Right lung (tissue), 2 donors: ENCODE measurements at regions not wholly inside any gene's neighbourhood (a gene's known extent, or its start where the extent isn't known, plus 50 kb on each side); places are given as distances from the start of the nearest gene placed in this dataset.
"Not testable (repeated sequence)": the region's sequence is repeated elsewhere in the genome, so short reads cannot be mapped to it uniquely, and the experiment has no call there.

Experiments
- DNase-seq, 2 donors: peaks; one replicate each; pipeline ENCODE4 v3.0.0-alpha.2; 2013

DNA sequence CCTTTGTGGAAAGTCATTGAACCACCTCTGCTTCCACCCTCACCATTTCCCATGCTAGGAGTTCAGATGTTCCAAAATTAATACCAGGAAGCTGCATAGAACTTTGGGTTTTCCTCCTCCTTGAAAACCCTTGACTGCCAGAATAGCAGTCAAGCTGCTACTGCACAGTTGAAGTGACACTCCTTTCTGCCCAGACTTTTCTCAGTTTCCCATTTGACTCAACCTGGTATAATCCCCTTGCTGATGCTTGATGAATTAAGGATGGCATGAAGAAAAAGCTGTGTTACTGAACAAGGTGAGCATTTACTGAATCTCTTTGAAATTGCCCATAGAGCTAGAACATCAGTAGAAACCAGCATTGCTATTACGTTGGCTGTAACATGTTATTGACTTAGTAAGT, 286.0 kb downstream of the EDEM1 start:
- no peak for DNase-seq

DNA sequence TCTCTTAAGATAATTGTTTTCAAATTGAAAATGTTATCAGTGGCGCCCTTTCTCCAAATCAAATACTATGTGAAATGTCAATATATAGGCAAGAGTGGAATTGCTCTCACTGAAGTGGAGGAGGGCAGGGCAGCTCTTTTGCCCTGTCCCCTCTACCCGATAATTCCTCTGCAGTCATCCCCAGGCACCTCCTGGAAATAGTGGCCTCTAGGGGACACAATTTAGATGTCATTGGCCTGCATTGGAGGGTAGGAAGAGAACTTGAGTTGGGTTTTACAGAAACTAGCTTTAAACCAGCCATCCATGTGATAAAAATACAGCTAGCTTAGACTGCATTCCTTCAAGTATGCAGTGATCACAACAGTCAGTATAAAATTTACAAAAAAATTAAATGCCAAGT, 288.9 kb downstream of the EDEM1 start:
- DNase-seq = no peak

DNA sequence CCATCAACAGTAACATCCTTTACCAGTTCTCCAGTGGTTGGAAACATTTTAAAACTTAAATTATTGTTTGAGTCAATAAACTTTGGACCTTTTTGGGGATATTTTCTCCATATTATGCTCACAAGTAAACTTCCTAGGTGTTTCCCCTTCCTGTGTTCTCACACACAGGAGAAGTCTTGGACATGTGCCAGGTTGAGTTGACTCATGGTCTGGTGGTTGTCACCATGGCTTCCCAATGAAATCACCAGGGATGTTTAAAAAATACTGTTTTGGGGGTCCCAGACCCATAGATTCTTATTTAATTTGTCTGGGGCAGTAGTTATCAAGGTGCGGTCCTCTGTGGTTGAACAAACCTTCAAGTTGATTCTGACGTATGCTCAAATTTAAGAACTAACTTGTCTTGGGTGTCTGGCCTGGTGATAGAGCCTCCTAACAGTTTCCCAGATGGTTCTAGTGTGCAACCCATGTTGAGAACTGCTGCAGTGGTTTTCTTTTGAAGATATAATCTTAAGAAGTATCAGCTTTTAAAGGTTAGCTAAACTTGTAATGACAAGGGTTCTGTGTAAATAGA, 291.8 kb downstream of the EDEM1 start:
- no peak for DNase-seq

DNA sequence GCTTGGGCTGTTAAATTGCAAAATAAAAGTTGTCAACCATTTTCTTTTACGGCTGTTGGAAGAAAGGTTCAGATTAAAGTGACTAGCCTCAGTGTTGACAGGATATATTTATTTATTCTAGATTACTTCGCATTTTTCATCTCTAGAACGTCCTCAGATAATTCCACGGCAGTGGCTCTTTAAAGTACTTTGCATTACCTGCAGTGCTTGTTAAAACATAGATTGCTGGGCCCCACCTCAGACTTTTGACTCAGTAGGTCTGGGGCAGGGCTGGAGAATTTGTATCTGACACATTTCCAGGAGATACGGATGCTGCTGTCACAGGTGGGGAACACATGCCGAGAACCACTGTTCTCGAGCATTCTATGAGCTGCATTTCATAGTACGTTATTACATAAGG, 292.7 kb downstream of the EDEM1 start:
- DNase-seq = no peak

DNA sequence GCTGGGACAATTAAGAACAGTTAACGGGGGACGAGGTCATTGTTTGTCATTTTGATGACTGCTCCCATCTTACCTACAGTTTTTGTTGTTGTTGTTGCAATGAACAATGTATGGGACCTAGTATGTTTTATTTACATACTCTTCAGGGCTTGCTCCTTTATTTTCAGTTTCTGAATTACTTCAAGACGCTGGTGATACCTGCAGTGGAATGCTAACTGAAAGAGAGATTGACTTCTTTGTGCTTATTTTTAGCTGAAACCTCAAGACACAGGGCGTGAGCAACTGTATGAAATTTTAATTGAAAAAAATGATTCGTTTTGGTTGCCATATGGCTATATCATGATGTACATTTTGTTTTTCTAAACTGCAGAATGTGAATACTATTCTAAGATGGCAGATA, 297.9 kb downstream of the EDEM1 start:
- DNase-seq = no peak

DNA sequence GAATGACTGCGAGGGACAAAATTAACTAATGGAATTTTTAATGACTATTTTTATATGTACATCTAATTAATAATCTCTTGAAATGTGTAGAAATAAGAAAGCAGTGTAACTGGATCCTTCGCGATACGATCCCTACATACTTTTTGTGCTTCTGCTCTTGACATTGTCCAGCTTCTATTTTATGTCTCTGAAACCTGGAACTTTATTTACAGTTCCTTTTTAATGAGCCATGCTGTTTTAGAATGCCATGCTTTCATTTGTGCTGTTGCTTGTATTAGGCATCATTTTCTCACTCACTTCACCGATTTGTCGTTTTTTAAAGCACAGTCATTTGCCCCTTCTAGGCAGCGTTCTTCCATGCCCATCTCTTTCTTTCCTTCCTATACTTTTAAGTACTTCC, 301.3 kb downstream of the EDEM1 start:
- no peak for DNase-seq

DNA sequence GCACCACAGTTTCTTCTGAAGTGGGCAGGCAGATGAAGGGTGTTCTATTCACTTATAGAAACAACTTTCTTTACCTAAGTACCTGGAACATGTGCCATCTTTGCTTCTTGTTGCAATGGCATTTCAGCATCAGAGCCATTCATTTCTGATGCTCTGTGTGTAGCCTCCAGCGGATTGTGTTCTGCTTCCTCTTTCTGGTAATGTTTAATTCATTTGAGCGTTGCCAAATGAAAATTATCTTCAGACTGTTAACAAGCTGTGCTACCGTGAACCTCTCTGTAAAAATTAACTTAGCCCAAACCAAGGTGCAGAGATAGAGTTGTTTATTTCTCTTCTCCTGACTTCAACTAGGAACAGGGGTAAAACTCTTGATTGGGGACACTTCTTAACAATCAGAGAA, 302.0 kb downstream of the EDEM1 start:
- DNase-seq = no peak

DNA sequence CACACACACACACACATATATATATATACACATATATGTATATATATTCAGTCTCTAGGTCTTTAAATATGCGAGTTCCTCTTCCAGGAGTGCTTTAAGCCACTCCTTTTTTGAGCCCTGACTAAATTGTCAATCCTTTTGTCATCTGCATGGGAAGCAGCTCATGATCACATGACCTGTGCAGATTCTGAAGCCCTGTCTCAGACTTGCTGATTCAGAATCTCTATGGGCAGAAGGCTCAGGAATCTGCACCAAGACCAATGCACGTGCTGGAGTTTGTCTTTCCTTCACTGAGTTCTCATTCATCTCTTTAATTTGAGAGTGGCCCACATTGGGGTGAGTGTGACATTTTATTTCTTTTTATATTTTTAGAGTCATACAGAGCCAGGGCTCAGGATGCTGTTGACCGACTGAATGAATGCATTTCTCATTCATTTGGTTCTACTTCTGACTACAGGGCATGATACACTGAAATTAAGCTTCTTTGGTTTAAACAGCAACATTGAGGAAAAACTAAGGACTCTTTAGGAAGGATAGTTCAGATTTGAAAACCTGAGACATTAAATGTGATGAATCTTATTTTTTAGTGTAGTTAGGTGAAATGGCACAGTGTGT, 307.5 kb downstream of the EDEM1 start:
- no peak for DNase-seq

DNA sequence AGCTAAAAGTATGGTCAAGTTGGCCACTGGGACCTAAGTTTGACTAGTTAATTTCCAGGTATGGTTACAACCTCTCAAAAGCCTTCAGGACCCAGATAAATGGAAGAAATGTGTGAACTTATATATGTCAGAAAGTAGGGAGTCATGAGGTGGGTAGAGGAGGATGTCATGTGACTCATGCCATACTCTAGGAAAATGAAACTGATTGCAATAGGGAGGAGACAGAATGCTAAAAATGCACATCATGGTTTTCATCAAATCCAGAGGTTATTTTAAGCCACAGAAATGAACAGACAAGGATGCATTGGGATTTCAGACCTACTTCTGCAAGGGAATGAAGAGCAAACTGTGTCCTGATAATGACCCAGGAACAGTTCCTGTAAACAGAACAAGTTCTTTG, 310.0 kb downstream of the EDEM1 start:
- DNase-seq = no peak

DNA sequence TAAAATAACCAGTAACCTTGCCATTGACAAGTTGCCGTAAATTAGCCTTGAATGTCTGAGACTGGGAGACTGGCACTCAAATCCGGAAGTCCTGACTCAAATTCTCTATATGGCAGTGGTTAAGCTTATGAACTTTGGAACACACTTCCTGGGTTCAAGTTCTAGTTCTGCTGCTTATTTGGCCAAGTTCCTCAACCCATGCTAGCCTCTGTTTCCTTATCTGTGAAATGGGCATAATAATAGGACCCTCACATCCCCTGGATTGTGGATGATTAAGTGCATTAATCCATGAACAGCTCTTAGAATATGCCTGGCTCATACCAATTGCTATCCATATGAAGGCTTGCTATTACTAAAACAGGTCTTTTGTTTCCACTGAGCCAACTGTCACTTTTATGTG, 311.5 kb downstream of the EDEM1 start:
- no peak for DNase-seq

DNA sequence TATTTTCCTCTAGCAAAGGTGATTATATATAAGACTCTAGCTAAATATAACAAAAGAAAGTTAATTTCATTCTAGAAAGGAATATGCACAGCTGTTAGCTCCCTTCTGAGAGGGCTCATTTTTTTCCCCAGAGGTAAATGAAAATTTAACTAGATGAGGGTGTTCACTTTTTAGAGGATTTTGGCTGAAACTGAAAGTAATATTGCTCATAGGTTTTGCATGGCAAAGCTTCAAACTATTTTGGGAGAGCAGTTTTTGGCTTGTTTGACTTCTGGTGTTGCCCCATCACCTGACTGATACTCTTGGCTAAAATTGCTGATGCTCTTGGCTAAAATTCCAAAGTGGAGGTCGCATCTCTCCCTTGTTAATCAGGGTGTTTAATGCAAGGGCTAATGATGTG, 311.9 kb downstream of the EDEM1 start:
- DNase-seq = no peak

DNA sequence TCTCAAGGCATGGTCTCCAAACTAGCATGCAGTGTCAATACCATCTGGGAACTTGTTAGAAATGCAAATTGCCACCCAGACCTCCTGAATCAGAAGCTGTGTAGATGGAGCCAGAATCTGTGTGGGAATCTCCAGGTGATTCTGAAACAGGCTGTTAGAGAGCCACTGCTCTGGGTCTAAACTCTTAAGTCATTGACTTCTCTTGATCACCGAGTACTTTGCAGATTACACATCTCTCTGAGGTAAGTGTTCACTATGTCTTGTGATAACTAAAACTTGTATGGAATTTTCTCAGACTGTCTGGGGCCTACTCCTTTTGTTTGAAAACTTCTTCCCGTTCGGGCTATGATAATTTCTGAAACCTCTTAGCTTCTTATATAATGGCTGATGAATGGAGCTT, 315.6 kb downstream of the EDEM1 start:
- DNase-seq = no peak

DNA sequence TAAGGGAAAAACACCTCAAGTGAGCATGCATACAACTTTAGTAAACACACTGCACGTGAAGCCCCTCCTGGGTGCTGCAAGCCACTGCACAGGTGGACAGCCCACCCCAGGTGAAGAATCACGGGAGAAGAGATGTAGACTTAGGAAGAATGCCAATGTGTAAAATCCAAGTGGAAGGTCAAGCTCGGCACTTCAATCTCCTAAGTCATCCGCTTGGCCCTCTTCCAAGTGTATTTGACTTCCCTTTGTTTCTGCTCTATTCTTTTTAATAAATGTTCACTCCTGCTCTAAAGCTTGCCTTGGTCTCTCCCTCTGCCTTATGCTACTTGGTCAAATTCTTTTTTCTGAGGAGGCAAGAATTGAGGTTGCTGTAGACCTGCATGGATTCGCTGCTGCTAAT, 316.6 kb downstream of the EDEM1 start:
- no peak for DNase-seq

DNA sequence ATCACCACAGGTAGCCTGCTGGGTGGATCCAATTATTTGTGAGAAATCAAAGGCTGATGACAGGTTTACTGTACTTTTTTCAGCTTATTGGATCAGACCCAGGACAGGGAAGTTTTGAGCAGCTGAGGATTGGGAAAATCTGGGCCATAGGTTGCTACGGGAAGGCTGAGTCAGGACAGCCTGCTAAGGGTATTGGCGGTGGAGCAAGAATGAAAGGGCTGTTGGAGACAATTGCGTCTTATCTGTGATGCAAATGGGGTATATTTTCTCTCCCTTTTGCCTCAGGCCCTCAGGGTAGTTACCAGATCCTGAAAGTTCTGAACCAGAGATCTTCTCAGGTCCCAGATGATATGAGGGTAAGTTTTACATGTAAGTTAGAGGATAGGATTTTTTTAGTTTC, 317.7 kb downstream of the EDEM1 start:
- DNase-seq = no peak

DNA sequence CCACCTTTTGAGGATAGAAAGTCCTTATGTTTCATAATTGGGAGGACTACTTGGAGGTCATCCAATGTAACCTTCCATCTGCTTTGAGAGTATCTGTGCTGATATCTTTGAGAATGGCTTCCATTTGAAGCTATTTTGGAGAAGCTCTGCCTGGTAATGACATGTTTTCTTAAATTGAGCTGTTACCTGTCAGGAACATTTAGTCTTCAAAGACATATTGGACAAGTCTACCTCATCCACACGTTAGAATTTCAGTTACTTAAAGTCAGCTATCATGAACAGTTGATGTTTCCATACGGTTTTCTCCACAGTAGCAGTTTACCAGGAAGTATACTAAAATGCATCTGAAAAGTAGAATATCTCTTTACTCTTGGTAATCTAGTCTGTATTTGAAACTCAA, 318.5 kb downstream of the EDEM1 start:
- DNase-seq = no peak

DNA sequence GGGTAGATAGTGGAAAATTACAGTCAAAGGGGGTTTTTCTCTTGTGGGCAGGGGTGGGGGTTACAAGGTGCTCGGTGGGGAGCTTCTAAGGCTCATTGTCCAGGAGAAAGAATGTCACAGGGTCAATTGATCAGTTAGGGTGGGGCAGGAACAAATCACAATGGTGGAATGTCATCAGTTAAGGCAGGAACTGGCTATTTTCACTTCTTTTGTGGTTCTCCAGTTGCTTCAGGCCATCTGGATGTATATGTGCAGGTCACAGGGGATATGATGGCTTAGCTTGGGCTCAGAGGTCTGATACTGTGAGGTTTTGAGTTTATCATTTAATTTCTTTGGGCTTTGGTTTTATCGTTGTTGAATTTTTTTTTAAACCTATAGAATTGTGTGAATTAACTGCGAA, 321.4 kb downstream of the EDEM1 start:
- not testable (repeated sequence) for DNase-seq

DNA sequence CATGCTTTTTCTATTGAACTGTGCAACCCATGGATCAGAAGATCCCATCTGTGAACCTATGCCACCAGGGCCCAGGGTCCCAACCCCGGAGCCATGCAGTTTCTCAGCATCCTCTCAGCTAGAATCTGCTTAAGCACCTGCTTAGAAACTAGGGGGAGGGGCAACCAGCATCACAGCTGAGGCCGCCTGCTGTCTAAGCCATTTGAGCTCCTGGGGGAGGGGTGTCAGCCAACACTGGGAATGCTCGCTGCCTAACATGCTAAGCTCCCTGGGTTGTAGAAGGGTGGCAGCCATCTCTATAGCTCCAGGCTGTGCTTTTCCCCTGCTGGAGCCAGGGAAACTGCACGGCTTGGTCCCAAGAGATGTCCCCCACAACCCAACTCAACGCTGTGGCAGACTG, 322.8 kb downstream of the EDEM1 start:
- no peak for DNase-seq

DNA sequence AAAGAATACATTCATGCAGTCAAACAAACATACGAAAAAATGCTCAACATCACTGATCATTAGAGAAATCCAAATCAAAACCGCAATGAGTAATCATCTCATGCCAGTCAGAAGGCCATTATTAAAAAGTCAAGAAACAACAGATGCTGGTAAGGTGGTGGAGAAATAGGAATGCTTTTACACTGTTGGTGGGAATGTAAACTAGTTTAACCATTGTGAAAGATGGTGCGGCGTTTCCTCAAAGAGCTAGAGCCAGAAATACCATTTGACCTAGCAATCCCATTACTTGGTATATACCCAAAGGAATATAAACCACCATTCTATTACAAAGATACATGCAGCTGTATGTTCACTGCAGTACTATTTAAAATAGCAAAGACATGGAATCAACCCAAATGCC, 330.4 kb downstream of the EDEM1 start:
- no peak for DNase-seq

DNA sequence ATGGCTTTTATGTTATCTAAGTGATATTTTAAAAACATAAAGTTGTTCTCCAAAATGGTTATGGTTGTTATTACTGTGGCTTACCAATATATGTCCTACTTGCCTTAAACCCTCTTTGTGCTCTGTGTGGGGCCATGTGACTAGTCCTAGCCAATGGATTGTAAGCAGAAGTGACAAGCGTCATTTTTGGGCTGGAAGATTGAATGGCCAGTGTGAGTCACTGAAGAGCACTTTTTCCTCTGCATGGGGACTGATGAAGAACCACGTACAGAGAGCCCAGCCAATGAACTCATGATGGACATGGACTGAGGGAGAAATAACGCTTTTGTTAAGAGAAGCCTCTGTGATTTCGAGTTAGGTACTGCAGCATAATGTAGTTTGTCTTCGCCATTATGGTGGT, 332.7 kb downstream of the EDEM1 start:
- no peak for DNase-seq

DNA sequence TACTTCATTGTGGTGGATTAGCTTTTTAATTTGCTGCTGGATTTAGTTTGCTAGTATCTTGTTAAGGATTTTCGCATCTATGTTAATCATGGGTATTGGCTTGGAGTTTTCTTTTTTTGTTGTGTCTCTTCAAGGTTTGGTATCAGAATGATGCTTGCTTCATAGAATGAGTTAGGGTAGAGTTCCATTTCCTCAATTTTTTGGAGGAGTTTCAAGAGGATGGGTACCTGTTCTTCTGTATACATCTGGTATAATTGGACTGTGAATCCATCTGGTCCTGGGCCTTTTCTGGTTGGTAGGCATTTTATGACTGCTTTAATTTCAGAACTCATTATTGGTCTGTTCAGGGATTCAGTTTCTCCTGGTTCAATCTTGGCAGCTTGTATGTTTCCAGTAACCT, 335.6 kb downstream of the EDEM1 start:
- no peak for DNase-seq

DNA sequence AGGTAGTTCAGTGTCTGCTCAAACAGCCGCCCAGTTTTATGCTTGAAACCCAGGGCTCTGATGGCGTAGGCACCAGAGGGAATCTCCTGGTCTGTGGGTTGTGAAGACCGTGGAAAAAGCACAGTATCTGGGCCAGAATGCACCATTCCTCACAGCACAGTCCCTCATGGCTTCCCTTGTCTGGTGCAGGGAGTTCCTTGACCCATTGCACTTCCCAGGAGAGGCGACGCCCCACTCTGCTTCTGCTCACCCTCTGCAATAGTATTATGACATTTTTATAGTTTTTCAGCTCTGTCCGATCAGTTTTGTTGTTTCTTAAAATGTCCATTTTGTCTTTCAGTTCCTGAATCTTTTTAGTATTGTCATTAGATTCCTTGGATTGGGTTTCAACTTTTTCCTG, 343.5 kb downstream of the EDEM1 start:
- no peak for DNase-seq

DNA sequence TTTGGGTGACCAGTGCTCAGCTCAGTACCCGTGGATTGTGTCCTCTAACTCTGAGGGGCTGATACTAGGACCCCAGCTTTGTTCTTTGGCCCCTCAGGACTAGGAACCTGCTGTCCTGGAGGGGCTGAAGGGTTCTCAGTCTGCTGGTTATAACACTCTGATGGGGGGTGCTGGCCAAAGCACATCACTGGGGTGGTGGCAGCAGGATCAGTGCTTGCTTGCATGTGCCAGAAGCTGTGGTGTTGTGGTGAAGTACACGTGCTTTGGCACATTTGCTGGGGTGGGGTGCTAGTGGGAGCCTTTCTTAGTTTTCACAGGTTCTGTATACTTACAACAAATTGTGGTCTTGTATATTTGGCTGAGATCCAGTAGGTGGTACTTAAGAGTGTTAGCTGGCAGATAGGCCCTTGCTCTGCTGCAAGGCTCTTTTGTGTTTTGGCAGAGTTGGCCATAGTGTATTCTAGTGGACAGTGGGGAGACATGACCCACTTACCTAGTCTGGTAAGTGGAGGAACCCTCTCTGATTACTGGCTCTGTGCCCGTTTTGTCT, 344.3 kb downstream of the EDEM1 start:
- DNase-seq = no peak

DNA sequence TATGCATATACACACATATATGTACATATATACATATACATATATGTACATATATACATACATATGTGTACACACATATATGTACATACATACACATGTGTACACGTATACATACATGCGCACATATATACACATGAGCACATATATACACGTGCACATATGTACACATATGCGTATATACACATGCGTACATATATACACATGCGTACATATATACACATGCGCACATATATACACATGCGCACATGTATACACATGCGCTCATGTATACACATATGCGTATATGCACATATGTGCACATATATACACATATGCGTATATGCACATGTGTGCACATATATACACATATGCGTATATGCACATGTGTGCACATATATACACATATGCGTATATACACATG, 353.0 kb downstream of the EDEM1 start:
- DNase-seq = no peak

DNA sequence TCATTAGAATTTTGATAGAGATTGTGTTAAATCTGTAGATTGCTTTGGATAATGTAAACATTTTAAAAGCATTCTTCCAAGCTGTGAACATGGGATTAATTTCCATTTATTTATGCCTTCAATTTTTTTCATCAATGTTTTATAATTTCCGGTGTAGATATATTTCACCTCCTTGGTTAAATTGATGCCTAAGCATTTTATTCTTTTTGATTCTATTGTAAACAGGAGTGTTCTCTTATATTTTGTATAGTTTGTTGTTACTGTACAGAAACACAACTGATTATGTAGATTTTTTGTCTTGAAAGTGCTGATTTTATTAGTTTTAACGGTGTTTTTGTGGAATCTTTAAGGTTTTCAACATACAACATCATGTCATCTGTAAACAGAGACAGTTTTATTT, 355.0 kb downstream of the EDEM1 start:
- no peak for DNase-seq
